ENCODE measurements at regions not wholly inside any gene's neighbourhood (a gene's known extent, or its start where the extent isn't known, plus 50 kb on each side); places are given as distances from the start of the nearest gene placed in this dataset.

GRCh38 chr22:36083056-36083455 lies 54.4 kb upstream of the RBFOX2 start (continued):
- TF ChIP-seq CREB5 (CRISPR knock-in tag; IDR thresholded peaks at IDR 0.05) (no peak), NFIX (CRISPR knock-in tag; IDR thresholded peaks at IDR 0.05; ENCODE audit: low read depth) (no peak), PATZ1 (CRISPR knock-in tag; IDR thresholded peaks at IDR 0.05; ENCODE audit: borderline replicate concordance) (no peak), SNAPC5 (CRISPR knock-in tag; IDR thresholded peaks at IDR 0.05) (no peak), CBFB (CRISPR knock-in tag; IDR thresholded peaks at IDR 0.05) (no peak), RFX1 (IDR thresholded peaks at IDR 0.05) (no peak), FOXA1 (IDR thresholded peaks at IDR 0.05; ENCODE audit: borderline replicate concordance) (no peak), CXXC5 (CRISPR knock-in tag; IDR thresholded peaks at IDR 0.05) (no peak), SMAD3 (CRISPR knock-in tag; conservative IDR thresholded peaks at IDR 0.05) (no peak)

Data from K562 (cell line).